ENCODE measurements at regions not wholly inside any gene's neighbourhood (a gene's known extent, or its start where the extent isn't known, plus 50 kb on each side); places are given as distances from the start of the nearest gene placed in this dataset.
"Not testable (repeated sequence)": the region's sequence is repeated elsewhere in the genome, so short reads cannot be mapped to it uniquely, and the experiment has no call there.

DNA sequence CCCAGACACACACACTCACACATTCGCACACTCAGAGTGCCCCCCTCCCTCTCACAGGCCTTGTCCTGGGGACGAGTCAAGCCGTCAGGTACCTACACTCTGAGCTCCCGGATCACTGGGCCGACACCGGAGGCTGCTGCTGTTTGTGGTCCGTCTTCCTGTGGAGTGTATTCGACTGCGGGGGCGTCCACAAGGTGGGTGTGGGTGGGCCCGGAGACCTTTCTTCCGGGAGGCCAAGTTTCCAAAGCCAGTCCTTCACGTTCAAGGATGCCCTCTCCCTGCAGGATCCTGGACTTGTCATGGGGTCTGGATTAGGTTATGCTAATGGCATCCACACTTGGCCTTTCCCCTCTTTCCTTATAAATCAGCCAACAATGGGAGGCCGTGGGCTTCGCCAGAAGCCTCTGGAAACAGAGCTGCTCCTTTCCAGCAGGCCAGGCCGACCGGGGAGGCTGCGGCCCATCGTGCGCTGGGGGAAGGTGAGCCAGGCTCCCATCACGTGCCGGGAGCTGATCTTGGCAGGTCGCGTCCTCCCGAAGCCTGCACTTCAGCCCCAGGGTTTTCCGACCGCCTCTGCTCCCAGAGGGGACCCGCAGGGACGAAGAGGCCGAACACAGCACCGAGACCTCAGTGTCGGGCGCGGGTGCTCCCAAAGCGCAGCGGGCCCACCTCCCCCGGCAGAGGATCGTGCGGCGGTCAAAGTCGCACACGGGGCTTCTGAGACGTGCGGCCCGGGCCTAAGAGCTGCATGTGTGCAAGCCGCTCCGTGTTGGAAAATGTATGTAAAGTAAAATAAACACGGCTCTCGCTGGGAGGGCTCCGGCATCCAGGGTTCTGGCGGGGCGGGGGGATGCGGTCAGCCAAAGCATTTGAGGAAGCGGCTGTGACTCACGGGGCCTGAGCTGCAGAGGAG lies 196.5 kb upstream of the ZNF469 start:
- DNase-seq: peak; percentile 17

DNA sequence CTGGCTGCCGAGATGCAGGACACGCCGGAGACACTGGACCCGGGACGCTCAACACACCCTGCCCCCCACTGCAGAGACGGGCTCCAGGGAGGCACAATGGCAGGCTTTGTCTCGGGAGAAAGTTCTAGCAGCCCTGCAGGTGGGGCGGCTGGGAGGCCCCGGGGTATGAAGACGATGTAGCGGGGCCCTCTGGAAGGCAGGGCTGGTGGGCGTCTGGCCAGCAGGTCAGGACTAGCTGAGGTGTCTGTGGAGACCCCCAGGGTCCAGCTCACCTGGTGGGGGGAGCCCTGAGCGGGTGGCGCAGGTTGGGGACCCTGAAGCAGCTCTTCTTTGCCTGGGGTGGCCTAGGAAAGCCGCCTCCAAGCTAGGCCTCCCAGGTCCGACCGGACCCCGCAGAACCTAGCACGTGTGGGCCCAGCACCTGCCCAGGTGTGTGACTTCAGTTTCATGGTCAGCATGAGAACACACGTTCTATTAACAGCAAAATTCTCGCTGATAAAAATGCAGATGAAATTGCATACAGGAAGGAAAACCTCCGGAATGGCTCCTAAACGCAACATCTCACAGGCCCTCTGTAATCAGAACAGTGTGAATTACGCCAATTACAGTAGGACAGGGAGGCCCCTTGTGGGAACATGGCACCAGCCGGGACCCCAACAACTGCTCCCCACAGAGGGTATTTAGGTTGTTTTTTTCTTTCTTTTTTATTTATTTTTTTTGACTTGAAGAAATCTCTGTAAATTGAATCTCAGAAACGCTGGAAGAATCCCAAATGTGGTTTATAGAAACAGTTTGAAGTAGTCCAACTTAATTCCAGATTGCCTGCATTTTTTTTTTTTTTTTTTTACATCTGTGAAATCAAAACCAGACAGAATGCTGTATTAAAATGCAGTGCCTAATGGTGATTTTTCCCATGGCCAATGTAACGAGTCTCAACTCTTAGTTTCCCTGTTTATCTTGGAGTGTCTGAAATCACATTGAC lies 195.6 kb upstream of the ZNF469 start:
- DNase-seq: peak; percentile 35

- DNase-seq: not testable (repeated sequence)
Observed at GRCh38 chr16:88188171-88188895, 194.4 kb upstream of the ZNF469 start.

DNA sequence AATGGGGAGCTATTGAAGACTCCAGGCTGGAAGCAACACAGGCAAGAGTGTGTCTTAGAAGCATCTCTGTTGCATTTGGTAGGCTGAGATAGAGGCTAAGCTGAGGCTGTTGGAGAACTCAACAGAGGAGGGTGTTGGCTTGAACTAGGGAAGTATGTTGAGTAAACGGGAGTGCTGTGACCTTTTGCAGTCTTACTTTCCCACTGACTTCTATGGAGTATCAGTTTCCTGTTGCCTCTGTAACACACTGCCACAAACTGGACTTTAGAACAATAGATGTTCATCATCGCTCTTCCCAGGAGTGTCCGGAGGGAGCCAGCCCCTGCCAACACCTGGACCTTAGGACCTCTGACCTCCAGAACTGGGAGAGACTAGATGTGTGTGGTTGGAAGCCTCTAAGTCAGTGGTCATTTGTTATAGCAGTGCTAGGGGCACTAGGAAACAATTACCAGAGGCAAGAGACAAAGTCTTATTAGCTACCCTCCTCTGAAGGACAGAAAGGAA lies 192.1 kb upstream of the ZNF469 start:
- not testable (repeated sequence) for DNase-seq

DNA sequence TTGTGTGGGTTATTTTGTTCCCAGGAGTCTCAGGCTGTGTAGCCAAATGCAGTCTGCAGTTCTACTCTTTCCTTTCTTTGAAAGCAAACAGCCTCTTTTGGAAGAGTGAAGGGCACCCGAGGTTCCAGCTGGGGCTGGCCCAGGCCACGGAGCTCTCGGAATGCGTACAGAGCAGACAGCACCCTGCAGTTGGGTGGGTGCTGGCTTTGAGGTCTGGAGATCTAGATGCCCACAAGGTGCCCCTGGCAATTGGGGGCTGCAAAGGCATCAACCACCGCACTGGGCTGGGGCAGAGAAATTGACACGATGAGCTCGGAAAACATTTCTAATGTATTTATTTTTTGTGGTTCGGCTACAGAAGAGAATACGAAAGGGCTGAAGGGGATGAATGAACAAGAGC lies 191.6 kb upstream of the ZNF469 start:
- DNase-seq: not testable (repeated sequence)

DNA sequence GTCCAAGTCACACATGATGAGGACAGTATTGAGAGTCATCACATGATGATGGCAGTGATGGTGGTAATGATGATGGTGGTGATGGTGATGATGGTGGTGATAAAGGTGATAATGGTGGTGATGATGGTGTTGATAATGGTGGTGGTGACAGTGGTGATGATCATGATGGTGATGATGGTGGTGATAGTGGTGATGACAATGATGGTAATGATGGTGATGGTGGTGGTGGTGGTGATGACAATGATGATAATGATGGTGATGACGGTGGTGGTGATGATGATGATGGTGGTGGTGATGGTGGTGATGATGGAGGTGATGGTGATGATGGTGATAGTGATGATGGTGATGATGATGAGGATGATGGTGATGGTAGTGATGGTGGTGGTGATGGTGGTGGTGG lies 190.2 kb upstream of the ZNF469 start:
- no peak for DNase-seq

DNA sequence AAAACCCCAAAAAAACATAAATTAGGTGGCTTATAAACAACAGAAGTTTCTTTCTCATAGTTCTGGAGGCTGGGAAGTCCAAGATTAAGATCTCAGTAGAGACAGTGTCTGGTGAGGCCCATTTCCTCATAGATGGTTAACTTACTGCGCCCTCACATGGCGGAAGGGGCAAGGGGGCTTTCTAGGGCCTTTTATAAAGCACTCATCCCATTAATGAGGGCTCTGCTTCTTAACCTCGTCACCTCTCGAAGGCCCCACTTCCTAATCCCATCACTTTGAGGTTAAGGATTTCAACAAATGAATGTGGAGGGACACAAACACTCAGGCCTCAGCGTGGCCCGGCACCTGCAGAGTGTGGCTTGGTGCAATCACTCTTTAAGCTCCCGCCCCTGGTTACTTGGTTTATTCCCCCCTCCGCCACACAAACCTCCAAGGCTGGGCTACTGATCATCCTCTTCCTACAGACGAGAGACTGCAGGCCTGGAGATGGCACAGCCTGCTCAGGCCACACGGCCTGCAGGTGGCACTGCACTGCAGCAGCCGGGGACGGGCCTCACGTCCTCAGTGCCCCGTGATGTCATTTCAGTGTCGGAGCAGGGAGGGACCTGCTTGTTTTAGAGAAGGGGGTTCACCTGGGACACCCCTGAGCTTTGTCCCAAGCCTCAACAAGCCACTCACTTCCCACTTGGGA lies 188.9 kb upstream of the ZNF469 start:
- peak; percentile 15 for DNase-seq

- peak; percentile 73 for DNase-seq
Observed at GRCh38 chr16:88194397-88195268, 188.1 kb upstream of the ZNF469 start.

GRCh38 chr16:88195269-88195705 lies 187.5 kb upstream of the ZNF469 start:
- no peak for DNase-seq

GRCh38 chr16:88195911-88196465 lies 186.8 kb upstream of the ZNF469 start:
- no peak for DNase-seq

DNA sequence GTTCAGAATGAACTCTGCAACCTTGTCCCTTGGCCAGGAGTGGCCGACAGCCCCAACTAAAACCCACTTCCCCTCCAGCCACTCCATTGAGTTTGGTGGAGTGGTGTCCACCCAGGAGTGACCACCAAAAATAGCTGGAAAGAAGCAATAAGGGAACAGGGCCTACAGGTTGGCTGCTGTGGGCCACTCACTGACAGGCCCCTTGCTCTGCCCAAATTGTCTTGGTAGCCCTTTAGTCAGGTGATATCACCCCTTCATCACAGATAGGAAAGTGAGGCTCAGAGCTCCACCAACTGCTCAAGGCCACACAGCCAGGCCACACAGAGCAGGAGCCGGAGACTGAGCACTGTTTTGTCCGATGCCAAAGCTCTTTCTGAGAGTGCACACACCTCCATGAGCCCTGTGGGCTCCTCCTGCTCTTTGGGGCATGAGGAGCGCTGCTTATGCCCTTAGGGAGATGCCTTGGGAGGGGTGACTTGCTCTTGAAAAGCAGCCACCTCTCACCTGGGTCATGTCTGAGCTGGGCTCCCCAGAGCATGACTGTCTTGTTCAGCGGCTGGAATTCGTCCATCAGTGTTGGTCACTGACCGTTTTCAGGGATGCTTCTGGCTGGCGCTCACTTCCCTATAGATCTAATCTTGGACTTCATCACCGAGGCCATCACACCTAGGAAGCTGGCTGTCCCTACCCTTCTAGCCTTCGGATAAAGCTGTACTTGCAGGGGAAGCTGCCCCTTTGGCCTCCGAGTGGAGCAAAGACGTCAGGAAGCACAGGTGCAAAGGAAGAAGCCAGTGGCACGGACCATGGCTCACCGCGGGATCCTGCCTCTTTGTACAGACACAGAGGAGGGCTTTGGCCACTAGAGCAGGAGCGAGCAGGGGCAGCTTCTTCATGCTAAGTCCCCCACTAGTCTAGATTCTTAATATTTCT lies 186.0 kb upstream of the ZNF469 start:
- no peak for DNase-seq

GRCh38 chr16:88197481-88198456 lies 185.0 kb upstream of the ZNF469 start:
- no peak for DNase-seq

- not testable (repeated sequence) for DNase-seq
Observed at GRCh38 chr16:88198457-88199295, 184.1 kb upstream of the ZNF469 start.

- DNase-seq: not testable (repeated sequence)
Observed at GRCh38 chr16:88199296-88200153, 183.2 kb upstream of the ZNF469 start.

DNA sequence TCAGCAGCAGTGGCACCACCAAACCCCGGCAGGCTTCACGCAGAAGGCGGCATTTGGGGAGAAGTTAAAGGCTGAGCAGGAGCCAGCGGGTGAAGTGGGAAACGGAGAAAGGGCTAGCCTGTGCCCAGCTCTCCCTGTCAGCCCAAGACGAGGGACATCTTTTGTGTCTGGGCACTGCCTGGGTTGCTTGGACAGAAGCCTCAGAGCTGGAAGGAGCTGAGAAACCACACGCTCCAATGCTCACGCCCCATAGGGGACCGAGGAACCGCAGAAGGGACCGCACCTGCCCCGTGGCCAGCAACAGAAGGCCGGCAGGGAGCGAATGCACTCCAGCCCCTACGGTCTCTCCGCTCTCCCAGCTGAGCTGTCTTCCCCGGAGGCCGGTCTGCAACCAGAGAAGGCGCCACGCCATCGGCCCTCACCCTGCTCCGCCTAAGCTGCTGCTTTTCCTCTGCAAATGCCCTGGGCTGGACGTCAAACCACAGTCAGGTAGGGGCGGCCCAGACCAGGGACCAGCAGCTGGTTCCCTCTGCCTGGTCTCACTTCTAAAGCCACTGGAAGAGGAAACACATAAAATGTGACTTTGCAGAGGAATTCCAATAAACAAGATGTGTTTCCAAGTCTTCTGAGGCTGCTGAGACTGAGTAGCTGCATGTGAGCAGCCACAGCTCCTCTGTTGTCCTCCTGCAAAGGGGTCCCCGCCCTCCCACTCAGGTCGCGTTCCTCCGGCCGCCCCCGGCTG lies 182.4 kb upstream of the ZNF469 start:
- DNase-seq: not testable (repeated sequence)

All from skin of body (tissue), 1 donor.